B cell (primary cell): ENCODE measurements at regions not wholly inside any gene's neighbourhood (a gene's known extent, or its start where the extent isn't known, plus 50 kb on each side); places are given as distances from the start of the nearest gene placed in this dataset.

Source experiments
- ATAC-seq: fragments of 200-7000 bp; cut with Tn5 transposase; one replicate; pipeline ENCODE4 v1.10.0; 2021; ENCODE audit warnings: low read depth, mild to moderate bottlenecking, moderate number of reproducible peaks, moderate library complexity
- CTCF ChIA-PET: fragments of 350-600 bp; sonication (Branson Sonifier 250); formaldehyde crosslinking; loops from one replicate; lab custom pipeline; 2021; ENCODE audit warnings: antibody characterized with exemption, inconsistent platforms; lab: Charles Lee
- POLR2A ChIA-PET: fragments of 350-600 bp; sonication (Branson Sonifier 250); formaldehyde crosslinking; loops from one replicate; lab custom pipeline; 2021; ENCODE audit warnings: antibody characterized with exemption; lab: Charles Lee
- DNase-seq: peaks from one replicate; pipeline ENCODE4 v3.0.0; 2013
- H2AFZ ChIP-seq: 2 replicates; pipeline ENCODE4 v1.6.1; 2012; ENCODE audit warnings: mild to moderate bottlenecking, low read depth, low read length; ENCODE audit not compliant: insufficient read depth, poor library complexity, severe bottlenecking
- H3K27ac ChIP-seq, 2 donors: 1 replicate in 1 of 2; 2 replicates in 1 of 2; pipeline ENCODE4 v1.5.1; 2012 to 2013; ENCODE audit warnings: low read length in 2 of 2, mild to moderate bottlenecking in 2 of 2, moderate library complexity in 1 of 2
- H3K27me3 ChIP-seq, 4 experiments: fragments of 200-600 bp in 1 of 4; sonication (generic) in 1 of 4; replicated peaks in 1 of 4; 1 replicate in 2 of 4; 2 replicates in 2 of 4; pipeline versions ENCODE4 v1.6.1 to v1.7.0; 2013 to 2016; ENCODE audit warnings: low read length in 3 of 4, mild to moderate bottlenecking in 2 of 4, mixed read lengths in 1 of 4, moderate library complexity in 1 of 4; ENCODE audit not compliant: insufficient read depth in 4 of 4, control insufficient read depth in 3 of 4; ENCODE audit errors: control extremely low read depth in 1 of 4
- H3K36me3 ChIP-seq, 2 experiments: replicated peaks in 1 of 2; 1 replicate in 1 of 2; 2 replicates in 1 of 2; pipeline versions ENCODE4 v1.6.1 to v1.7.1; 2013; ENCODE audit warnings: low read length in 1 of 2; ENCODE audit not compliant: insufficient read depth in 2 of 2, control insufficient read depth in 1 of 2; ENCODE audit errors: control extremely low read depth in 1 of 2, extremely low read depth in 1 of 2
- H3K4me1 ChIP-seq, 2 donors: fragments of 200-600 bp in 1 of 2; sonication (generic) in 1 of 2; 1 replicate in 1 of 2; 2 replicates in 1 of 2; pipeline versions ENCODE4 v1.5.1 to v1.6.1; 2013 to 2017; ENCODE audit warnings: low read length in 2 of 2; ENCODE audit not compliant: control insufficient read depth in 2 of 2, insufficient read depth in 2 of 2
- H3K4me2 ChIP-seq: replicated peaks from 2 replicates; pipeline ENCODE3; 2012; ENCODE audit warnings: mild to moderate bottlenecking, low read depth, low read length; ENCODE audit not compliant: poor library complexity, severe bottlenecking
- H3K4me3 ChIP-seq, 5 experiments: fragments of 200-600 bp in 1 of 5; sonication (generic) in 1 of 5; 1 replicate in 3 of 5; 2 replicates in 2 of 5; pipeline versions ENCODE4 v1.5.1 to v1.7.0; 2011 to 2016; ENCODE audit warnings: low read length in 4 of 5, mild to moderate bottlenecking in 4 of 5, low read depth in 2 of 5, control low read depth in 1 of 5, moderate library complexity in 1 of 5; ENCODE audit not compliant: insufficient read depth in 1 of 5; ENCODE audit errors: control extremely low read depth in 1 of 5, extremely low read depth in 1 of 5
- H3K79me2 ChIP-seq: fragments of 200-600 bp; sonication (generic); one replicate; pipeline ENCODE4 v1.6.0; 2016; ENCODE audit warnings: low read length; ENCODE audit not compliant: control insufficient read depth, insufficient read depth
- H3K9ac ChIP-seq: fragments of 200-600 bp; sonication (generic); 2 replicates; pipeline ENCODE4 v1.6.1; 2017; ENCODE audit warnings: mild to moderate bottlenecking, low read length, moderate library complexity
- H3K9me3 ChIP-seq, 3 donors: one replicate each; pipeline versions ENCODE4 v1.6.1 to v1.7.1; 2013; ENCODE audit warnings: low read length in 2 of 3; ENCODE audit not compliant: control insufficient read depth in 2 of 3, insufficient read depth in 1 of 3; ENCODE audit errors: control extremely low read depth in 1 of 3
- H4K20me1 ChIP-seq: 2 replicates; pipeline ENCODE4 v1.6.0; 2012; ENCODE audit warnings: mild to moderate bottlenecking, low read length; ENCODE audit not compliant: insufficient read depth, control insufficient read depth, poor library complexity, severe bottlenecking
- H3K27ac Mint-ChIP-seq: one replicate; pipeline ENCODE4 v1.8.0; 2021; ENCODE audit warnings: mixed read lengths
- H3K27me3 Mint-ChIP-seq: one replicate; pipeline ENCODE4 v1.8.0; 2021; ENCODE audit warnings: mixed read lengths
- H3K4me1 Mint-ChIP-seq: one replicate; pipeline ENCODE4 v1.8.0; 2021; ENCODE audit warnings: mixed read lengths
- H3K4me3 Mint-ChIP-seq: one replicate; pipeline ENCODE4 v1.8.0; 2021; ENCODE audit warnings: mixed read lengths
- H3K9me3 Mint-ChIP-seq: one replicate; pipeline ENCODE4 v1.8.0; 2022; ENCODE audit warnings: mixed read lengths; ENCODE audit not compliant: insufficient read depth
- CTCF ChIP-seq: fragments of 200-600 bp; IDR thresholded peaks from one replicate; pipeline ENCODE4 v1.8.0; 2022; ENCODE audit warnings: antibody characterized with exemption, mild to moderate bottlenecking
- EZH2 ChIP-seq: IDR thresholded peaks from 2 replicates; pipeline ENCODE4 v1.6.1; 2012; ENCODE audit warnings: borderline replicate concordance, low read depth, mild to moderate bottlenecking, moderate library complexity, low read length; ENCODE audit not compliant: insufficient read depth, poor library complexity, severe bottlenecking
- WGBS: methylation state at CpG from one replicate; pipeline ENCODE4 v1.1.5; 2013; ENCODE audit warnings: missing lambda C conversion rate; ENCODE audit not compliant: insufficient coverage; 5-methylcytosine and 5-hydroxymethylcytosine counted together
- intact Hi-C: fragments of 100-400 bp; cut with micrococcal nuclease; formaldehyde crosslinking; loops from one replicate; pipeline ENCODE4 v1.10.0; 2022

- H3K9me3 ChIP-seq: no peaks in the 10 kb centered on the region
- Mint-ChIP-seq H3K4me3 (no peak overlapping the region), H3K27me3 (peaks cover 6% of the 10 kb centered on the region), H3K9me3 (no peaks in the 10 kb centered on the region), H3K27ac (no peak overlapping the region), H3K4me1 (no peaks in the 10 kb centered on the region)
- no peak overlapping the region for H3K4me2 ChIP-seq
- ATAC-seq (no peak), DNase-seq (no peak)
- intact Hi-C loops: no loop called here
- H3K27me3 ChIP-seq: no peaks in the 10 kb centered on the region
- H3K79me2 ChIP-seq: no peaks in the 10 kb centered on the region
- no peaks in the 10 kb centered on the region for H4K20me1 ChIP-seq
- H3K4me1 ChIP-seq: no peaks in the 10 kb centered on the region
- no CpG with 5 or more reads among the region's 1 CpG for WGBS
- ChIA-PET POLR2A (no interaction called here), CTCF (no interaction called here)
- H3K27ac ChIP-seq: no peak overlapping the region
- TF ChIP-seq EZH2: no peak
- TF ChIP-seq CTCF: no peak
- no peak overlapping the region for H2AFZ ChIP-seq
- H3K9ac ChIP-seq: no peak overlapping the region
- no peaks in the 10 kb centered on the region for H3K36me3 ChIP-seq
- H3K4me3 ChIP-seq: no peak overlapping the region
These were observed 182.4 kb upstream of the ATP10B start for GRCh38 chr5:161034451-161034850.

- Histone ChIP-seq H4K20me1 (no peaks in the 10 kb centered on the region), H3K27ac (no peak overlapping the region), H3K9ac (no peak overlapping the region), H3K4me1 (no peaks in the 10 kb centered on the region), H3K4me3 (no peak overlapping the region), H3K4me2 (no peak overlapping the region), H3K27me3 (no peaks in the 10 kb centered on the region), H3K79me2 (no peaks in the 10 kb centered on the region), H2AFZ (no peak overlapping the region), H3K9me3 (no peaks in the 10 kb centered on the region), H3K36me3 (no peaks in the 10 kb centered on the region)
- CTCF ChIA-PET: no interaction called here
- TF ChIP-seq CTCF (no peak), EZH2 (no peak)
- no peak overlapping the region for H3K27ac Mint-ChIP-seq
- intact Hi-C loops: no loop called here
- no peak for ATAC-seq
- H3K4me1 Mint-ChIP-seq: no peaks in the 10 kb centered on the region
- WGBS: 67% methylated on average over 2 of the region's 3 CpGs
- no peaks in the 10 kb centered on the region for H3K27me3 Mint-ChIP-seq
- no peaks in the 10 kb centered on the region for H3K9me3 Mint-ChIP-seq
- no peak for DNase-seq
- POLR2A ChIA-PET: no interaction called here
- no peak overlapping the region for H3K4me3 Mint-ChIP-seq
These were observed 178.2 kb upstream of the ATP10B start for GRCh38 chr5:161030229-161030628.
